Esophagus muscularis mucosa (tissue), 4 donors: ENCODE measurements at regions not wholly inside any gene's neighbourhood (a gene's known extent, or its start where the extent isn't known, plus 50 kb on each side); places are given as distances from the start of the nearest gene placed in this dataset.
A peak's percentile ranks its signal among the peaks of the same experiment; 100 is the strongest.

Experiments
- DNase-seq: peaks from one replicate; pipeline ENCODE4 v3.0.0-alpha.2; 2017; ENCODE audit errors: extremely low spot score
- H3K27ac ChIP-seq, 4 donors: fragments of 200-600 bp; sonication (generic); replicated peaks in 1 of 4; 1 replicate in 3 of 4; 2 replicates in 1 of 4; pipeline ENCODE4 v1.5.1; 2016 to 2019; ENCODE audit warnings: mild to moderate bottlenecking in 1 of 4
- H3K27me3 ChIP-seq, 4 donors: fragments of 200-600 bp; sonication (generic); one replicate each; pipeline versions ENCODE4 v1.5.1 to v1.6.0; 2016 to 2019
- H3K36me3 ChIP-seq, 4 donors: fragments of 200-600 bp; sonication (generic); one replicate each; pipeline ENCODE4 v1.5.1; 2016 to 2019
- H3K4me1 ChIP-seq, 4 donors: fragments of 200-600 bp; sonication (generic); one replicate each; pipeline ENCODE4 v1.5.1; 2016 to 2019
- H3K4me3 ChIP-seq, 4 donors: fragments of 200-600 bp; sonication (generic); 1 replicate in 2 of 4; 2 replicates in 2 of 4; pipeline ENCODE4 v1.5.1; 2016 to 2019; ENCODE audit warnings: mild to moderate bottlenecking in 4 of 4, moderate library complexity in 1 of 4
- H3K9me3 ChIP-seq, 4 donors: fragments of 200-600 bp; sonication (generic); 1 replicate in 3 of 4; 2 replicates in 1 of 4; pipeline ENCODE4 v1.5.1; 2016 to 2019
- EP300 ChIP-seq: sonication (generic); formaldehyde crosslinking; IDR thresholded peaks from one replicate; pipeline ENCODE4 v1.6.1; 2017; ENCODE audit warnings: antibody characterized with exemption
- POLR2A ChIP-seq: fragments of 450-650 bp; IDR thresholded peaks from one replicate; pipeline ENCODE4 v1.6.1; 2017; ENCODE audit warnings: antibody characterized with exemption, moderate library complexity, mild to moderate bottlenecking, low read depth
- POLR2AphosphoS5 ChIP-seq, 2 donors: sonication (generic); formaldehyde crosslinking; IDR thresholded peaks; one replicate each; pipeline ENCODE4 v1.6.1; 2017; ENCODE audit warnings: antibody characterized with exemption in 2 of 2
- WGBS: methylation state at CpG from one replicate; pipeline ENCODE4 v1.1.5; 2018; 5-methylcytosine and 5-hydroxymethylcytosine counted together
- intact Hi-C: fragments of 100-400 bp; cut with DNase I; formaldehyde crosslinking; loops from one replicate; pipeline ENCODE4 v1.15.1; 2023
- TF ChIP-seq, protein P1 (sequence below), 3 experiments: fragments of 200-600 bp in 2 of 3; fragments of 450-650 bp in 1 of 3; sonication (generic) in 2 of 3; IDR thresholded peaks; one replicate each; pipeline ENCODE4 v1.5.1; 2017 to 2019; ENCODE audit warnings: antibody characterized with exemption in 3 of 3, mild to moderate bottlenecking in 2 of 3, moderate library complexity in 1 of 3

DNA sequence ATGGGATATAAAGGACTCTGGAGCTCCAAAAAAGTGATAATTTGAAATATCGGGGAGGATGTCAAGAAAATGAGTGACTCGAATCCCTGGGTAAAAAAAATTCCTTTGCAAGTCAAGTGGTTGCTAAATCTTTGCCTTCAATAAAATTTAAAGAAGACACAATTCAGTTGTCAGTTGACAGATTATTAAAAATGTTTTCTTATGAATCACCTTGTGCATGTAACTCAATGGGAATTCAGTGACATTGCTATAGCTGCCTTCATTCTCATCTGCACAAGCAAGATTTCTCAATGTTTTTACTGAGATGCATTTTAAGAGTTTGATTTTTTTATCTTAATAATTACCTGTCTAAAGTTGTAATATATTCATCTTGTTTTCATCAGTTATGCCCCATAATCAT is 264.0 kb upstream of the IL12A start:
- TF ChIP-seq POLR2AphosphoS5 (IDR thresholded peaks at IDR 0.05), result no peak
- no peak for TF ChIP-seq EP300
- no peak for TF ChIP-seq POLR2A
- TF ChIP-seq, protein P1, sequence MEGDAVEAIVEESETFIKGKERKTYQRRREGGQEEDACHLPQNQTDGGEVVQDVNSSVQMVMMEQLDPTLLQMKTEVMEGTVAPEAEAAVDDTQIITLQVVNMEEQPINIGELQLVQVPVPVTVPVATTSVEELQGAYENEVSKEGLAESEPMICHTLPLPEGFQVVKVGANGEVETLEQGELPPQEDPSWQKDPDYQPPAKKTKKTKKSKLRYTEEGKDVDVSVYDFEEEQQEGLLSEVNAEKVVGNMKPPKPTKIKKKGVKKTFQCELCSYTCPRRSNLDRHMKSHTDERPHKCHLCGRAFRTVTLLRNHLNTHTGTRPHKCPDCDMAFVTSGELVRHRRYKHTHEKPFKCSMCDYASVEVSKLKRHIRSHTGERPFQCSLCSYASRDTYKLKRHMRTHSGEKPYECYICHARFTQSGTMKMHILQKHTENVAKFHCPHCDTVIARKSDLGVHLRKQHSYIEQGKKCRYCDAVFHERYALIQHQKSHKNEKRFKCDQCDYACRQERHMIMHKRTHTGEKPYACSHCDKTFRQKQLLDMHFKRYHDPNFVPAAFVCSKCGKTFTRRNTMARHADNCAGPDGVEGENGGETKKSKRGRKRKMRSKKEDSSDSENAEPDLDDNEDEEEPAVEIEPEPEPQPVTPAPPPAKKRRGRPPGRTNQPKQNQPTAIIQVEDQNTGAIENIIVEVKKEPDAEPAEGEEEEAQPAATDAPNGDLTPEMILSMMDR (IDR thresholded peaks at IDR 0.05), result no peak
- intact Hi-C loops, result loop anchor here (5.0 kb wide), 1 partner anchor 107 kb away; no protein-coding TSS in a partner anchor

DNA sequence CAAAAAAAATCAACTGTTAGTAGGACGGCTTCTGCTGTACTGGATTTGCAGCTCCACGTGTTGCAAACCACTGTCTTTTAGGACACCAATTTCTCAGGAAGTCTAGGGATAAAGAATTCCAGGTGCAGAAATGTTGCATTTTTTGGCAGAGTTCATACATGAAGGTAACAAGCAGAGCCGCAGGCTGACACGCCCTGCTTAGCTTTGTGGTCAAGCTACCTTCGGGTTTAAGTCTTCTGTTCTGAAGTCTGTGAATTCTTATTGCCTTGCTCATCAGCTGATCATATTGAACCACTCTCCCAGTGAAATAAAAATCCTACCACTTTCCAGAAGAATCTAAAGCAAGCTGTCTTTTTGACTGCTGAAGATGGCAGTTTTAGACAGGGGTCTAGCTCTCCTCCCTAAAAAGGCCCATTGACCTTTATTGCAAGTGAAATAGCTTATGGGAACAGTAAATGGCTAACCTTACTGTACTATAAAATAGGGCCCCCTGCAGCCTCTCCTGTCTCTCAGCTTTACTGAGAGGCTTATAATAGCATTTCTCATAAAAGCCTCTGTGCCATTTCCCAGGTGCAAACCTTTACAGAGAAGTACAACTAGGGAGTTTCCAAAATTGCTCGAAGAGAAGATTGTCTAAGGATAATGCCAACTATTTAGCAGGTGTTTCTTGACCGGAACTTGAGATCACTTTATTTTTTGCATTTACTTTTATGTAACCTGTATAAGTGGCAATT is 262.2 kb upstream of the IL12A start:
- no peak for DNase-seq
- no peak overlapping the region for H3K4me3 ChIP-seq
- intact Hi-C loops, result loop anchor here (5.0 kb wide), 1 partner anchor 109 kb away; no protein-coding TSS in a partner anchor

More for the DNA sequence above, 264.0 kb upstream of the IL12A start:
- WGBS, result 96% methylated on average over 2 of the region's 2 CpGs
- H3K36me3 ChIP-seq, result no peaks in the 10 kb centered on the region
- no peak for DNase-seq
- H3K27me3 ChIP-seq, result no peaks in the 10 kb centered on the region
- H3K4me1 ChIP-seq, result peaks cover 0 to 8% (median 0%) of the 10 kb centered on the region in 4 donors
- H3K9me3 ChIP-seq, result no peaks in the 10 kb centered on the region
- no peak overlapping the region for H3K4me3 ChIP-seq
- H3K27ac ChIP-seq, result no peak overlapping the region

DNA sequence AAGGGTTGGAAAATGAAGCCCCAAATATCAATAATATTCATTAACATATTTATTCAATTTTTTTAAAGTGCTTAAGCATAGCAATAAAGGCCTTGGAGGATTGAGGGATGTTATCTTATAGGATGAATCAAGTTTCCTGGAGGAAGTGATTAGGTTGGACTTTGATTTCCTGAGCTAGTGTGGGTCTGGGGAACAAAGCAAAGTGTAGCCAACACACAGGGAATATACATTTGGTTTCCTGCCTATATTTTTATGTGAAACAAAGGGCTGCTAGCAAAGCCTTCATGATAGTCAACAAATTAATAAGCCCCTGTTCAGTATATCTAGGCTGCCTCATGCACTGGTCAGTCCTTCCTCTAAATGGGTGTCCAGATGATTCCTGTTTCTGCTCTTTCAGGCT is 261.1 kb upstream of the IL12A start:
- DNase-seq, result no peak
- no peak for TF ChIP-seq EP300
- TF ChIP-seq, protein P1 (IDR thresholded peaks at IDR 0.05), result no peak
- no peak for TF ChIP-seq POLR2AphosphoS5 (IDR thresholded peaks at IDR 0.05)
- TF ChIP-seq POLR2A, result no peak

More for the DNA sequence above, 262.2 kb upstream of the IL12A start:
- no peak overlapping the region for H3K27ac ChIP-seq
- 86% methylated on average over 7 of the region's 7 CpGs for WGBS
- TF ChIP-seq, protein P1 (IDR thresholded peaks at IDR 0.05), result no peak
- TF ChIP-seq POLR2A, result no peak
- TF ChIP-seq POLR2AphosphoS5 (IDR thresholded peaks at IDR 0.05), result no peak
- no peak for TF ChIP-seq EP300
- no peaks in the 10 kb centered on the region for H3K27me3 ChIP-seq
- H3K36me3 ChIP-seq, result no peaks in the 10 kb centered on the region
- H3K9me3 ChIP-seq, result no peaks in the 10 kb centered on the region
- peaks cover 0 to 4% (median under 1%) of the 10 kb centered on the region in 4 donors for H3K4me1 ChIP-seq

DNA sequence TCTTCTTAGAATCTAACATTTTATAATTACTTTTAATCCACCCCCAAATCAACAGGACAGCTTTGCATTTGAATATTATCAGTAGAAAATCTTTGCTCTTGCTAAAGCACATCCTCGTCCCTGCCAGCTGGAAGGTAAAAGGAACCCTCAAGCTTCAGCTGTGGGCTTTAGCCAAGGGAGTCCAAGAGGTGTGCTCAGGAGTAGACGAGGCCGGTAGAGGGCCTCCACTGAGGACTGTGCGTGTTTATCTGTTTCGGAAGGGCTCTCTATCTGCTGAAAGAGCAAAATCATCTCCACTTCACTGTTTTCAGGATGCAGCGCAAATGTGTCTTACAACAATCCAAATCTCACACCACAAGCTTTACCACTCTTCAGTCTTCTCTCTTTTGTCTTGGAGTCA is 257.4 kb upstream of the IL12A start:
- Histone ChIP-seq H3K27ac (peak overlapping the region in 1 of 4 donors; percentile 69), H3K36me3 (no peaks in the 10 kb centered on the region), H3K4me3 (no peak overlapping the region), H3K9me3 (no peaks in the 10 kb centered on the region), H3K4me1 (peaks cover 15 to 39% (median 28%) of the 10 kb centered on the region in 4 donors), H3K27me3 (no peaks in the 10 kb centered on the region)
- no peak for DNase-seq
- intact Hi-C loops, result no loop called here
- TF ChIP-seq POLR2A, result no peak
- TF ChIP-seq, protein P1 (IDR thresholded peaks at IDR 0.05), result no peak
- WGBS, result 85% methylated on average over 6 of the region's 6 CpGs

More for the DNA sequence above, 261.1 kb upstream of the IL12A start:
- intact Hi-C loops, result loop anchor here (5.0 kb wide), 1 partner anchor 110 kb away; no protein-coding TSS in a partner anchor
- Histone ChIP-seq H3K27ac (no peak overlapping the region), H3K36me3 (no peaks in the 10 kb centered on the region), H3K4me1 (peaks cover 5 to 13% (median 10%) of the 10 kb centered on the region in 4 donors), H3K4me3 (no peak overlapping the region), H3K9me3 (no peaks in the 10 kb centered on the region), H3K27me3 (no peaks in the 10 kb centered on the region)
